Spleen (tissue), 7 donors: ENCODE measurements at regions not wholly inside any gene's neighbourhood (a gene's known extent, or its start where the extent isn't known, plus 50 kb on each side); places are given as distances from the start of the nearest gene placed in this dataset.

ENCODE experiments used
- POLR2A ChIP-seq, 3 donors: fragments of 450-650 bp; IDR thresholded peaks; one replicate each; pipeline ENCODE4 v1.5.1; 2017; ENCODE audit warnings: antibody characterized with exemption in 3 of 3, mild to moderate bottlenecking in 1 of 3
- TF ChIP-seq, protein P1 (sequence below), 11 experiments: fragments of 200-600 bp in 7 of 11; fragments of 450-650 bp in 4 of 11; sonication (generic) in 4 of 11; IDR thresholded peaks in 8 of 11; conservative IDR thresholded peaks in 3 of 11; 1 replicate in 7 of 11; 2 replicates in 4 of 11; pipeline versions ENCODE4 v1.4.0 to v1.8.0; 2016 to 2021; ENCODE audit warnings: antibody characterized with exemption in 11 of 11, inconsistent platforms in 4 of 11, mild to moderate bottlenecking in 1 of 11
- donor health status: DM: no; HTN: no; CAD: no; lungs with moderate emphysema.
- donor health status: DM: no; HTN: no; CAD: no.
- donor health status: DM: no; HTN: no; CAD: no.

DNA sequence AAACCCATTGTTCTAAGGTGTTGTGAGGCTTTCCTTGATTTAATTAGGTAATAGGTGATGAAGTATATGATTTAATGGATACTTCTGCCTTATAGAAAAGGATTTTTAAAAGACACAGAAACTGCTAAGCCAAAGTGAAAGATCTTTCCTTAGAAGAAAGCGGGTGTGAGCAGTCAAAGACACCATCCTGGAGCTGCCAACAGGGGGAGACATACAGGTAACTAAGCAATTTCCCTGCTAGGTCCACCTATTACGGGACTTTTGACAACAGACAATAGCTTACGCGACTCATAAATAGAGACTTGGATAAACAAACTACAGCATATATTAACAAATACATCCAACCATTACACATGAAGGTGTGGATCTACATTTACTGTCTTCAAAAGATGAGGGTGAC, 669.5 kb downstream of the SQOR start:
- TF ChIP-seq, protein P1, sequence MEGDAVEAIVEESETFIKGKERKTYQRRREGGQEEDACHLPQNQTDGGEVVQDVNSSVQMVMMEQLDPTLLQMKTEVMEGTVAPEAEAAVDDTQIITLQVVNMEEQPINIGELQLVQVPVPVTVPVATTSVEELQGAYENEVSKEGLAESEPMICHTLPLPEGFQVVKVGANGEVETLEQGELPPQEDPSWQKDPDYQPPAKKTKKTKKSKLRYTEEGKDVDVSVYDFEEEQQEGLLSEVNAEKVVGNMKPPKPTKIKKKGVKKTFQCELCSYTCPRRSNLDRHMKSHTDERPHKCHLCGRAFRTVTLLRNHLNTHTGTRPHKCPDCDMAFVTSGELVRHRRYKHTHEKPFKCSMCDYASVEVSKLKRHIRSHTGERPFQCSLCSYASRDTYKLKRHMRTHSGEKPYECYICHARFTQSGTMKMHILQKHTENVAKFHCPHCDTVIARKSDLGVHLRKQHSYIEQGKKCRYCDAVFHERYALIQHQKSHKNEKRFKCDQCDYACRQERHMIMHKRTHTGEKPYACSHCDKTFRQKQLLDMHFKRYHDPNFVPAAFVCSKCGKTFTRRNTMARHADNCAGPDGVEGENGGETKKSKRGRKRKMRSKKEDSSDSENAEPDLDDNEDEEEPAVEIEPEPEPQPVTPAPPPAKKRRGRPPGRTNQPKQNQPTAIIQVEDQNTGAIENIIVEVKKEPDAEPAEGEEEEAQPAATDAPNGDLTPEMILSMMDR (IDR thresholded peaks at IDR 0.05 in 8 of 11, conservative IDR thresholded peaks at IDR 0.05 in 3 of 11): peak in 3 of 11 experiments; percentile 19 to 25 (median 20)
- TF ChIP-seq POLR2A (IDR thresholded peaks at IDR 0.05): no peak
